Peyer's patch (tissue), 4 donors: ENCODE measurements at regions not wholly inside any gene's neighbourhood (a gene's known extent, or its start where the extent isn't known, plus 50 kb on each side); places are given as distances from the start of the nearest gene placed in this dataset.

Experiments
- POLR2A ChIP-seq, 2 donors: fragments of 450-650 bp; IDR thresholded peaks; one replicate each; pipeline ENCODE4 v1.5.1; 2017; ENCODE audit warnings: antibody characterized with exemption in 2 of 2, mild to moderate bottlenecking in 2 of 2, moderate library complexity in 2 of 2
- TF ChIP-seq, protein P1 (sequence below), 6 experiments: fragments of 450-650 bp in 4 of 6; fragments of 200-600 bp in 2 of 6; sonication (generic) in 1 of 6; IDR thresholded peaks; one replicate each; pipeline ENCODE4 v1.5.1; 2017 to 2019; ENCODE audit warnings: antibody characterized with exemption in 6 of 6, mild to moderate bottlenecking in 3 of 6, moderate library complexity in 1 of 6

DNA sequence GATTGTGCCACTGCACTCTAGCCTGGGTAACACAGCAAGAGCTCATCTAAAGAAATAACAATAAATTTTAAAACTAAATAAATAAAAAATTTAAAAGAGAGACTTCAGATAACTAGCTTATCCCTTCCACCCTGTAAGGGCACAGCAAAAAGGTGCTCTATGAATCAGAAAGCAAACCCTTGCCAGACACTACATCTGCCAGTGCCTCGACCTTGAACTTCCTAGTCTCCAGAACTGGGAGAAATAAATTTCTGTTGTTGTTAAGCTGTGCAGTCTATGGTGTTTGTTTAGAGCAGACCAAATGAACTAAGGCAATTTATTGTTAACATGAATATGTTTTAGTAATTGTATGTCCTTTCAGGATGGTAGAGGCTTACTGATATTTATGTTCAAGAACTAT is 174.9 kb upstream of the TRIM24 start:
- TF ChIP-seq, protein P1, sequence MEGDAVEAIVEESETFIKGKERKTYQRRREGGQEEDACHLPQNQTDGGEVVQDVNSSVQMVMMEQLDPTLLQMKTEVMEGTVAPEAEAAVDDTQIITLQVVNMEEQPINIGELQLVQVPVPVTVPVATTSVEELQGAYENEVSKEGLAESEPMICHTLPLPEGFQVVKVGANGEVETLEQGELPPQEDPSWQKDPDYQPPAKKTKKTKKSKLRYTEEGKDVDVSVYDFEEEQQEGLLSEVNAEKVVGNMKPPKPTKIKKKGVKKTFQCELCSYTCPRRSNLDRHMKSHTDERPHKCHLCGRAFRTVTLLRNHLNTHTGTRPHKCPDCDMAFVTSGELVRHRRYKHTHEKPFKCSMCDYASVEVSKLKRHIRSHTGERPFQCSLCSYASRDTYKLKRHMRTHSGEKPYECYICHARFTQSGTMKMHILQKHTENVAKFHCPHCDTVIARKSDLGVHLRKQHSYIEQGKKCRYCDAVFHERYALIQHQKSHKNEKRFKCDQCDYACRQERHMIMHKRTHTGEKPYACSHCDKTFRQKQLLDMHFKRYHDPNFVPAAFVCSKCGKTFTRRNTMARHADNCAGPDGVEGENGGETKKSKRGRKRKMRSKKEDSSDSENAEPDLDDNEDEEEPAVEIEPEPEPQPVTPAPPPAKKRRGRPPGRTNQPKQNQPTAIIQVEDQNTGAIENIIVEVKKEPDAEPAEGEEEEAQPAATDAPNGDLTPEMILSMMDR (IDR thresholded peaks at IDR 0.05) = no peak
- TF ChIP-seq POLR2A (IDR thresholded peaks at IDR 0.05) = no peak
